OCI-LY3 (cell line): ENCODE measurements at regions not wholly inside any gene's neighbourhood (a gene's known extent, or its start where the extent isn't known, plus 50 kb on each side); places are given as distances from the start of the nearest gene placed in this dataset.

Source experiments
- CTCF ChIP-seq: fragments of 200-600, 300-600 bp; sonication (generic); IDR thresholded peaks from 2 replicates; pipeline ENCODE4 v1.5.1; 2014; ENCODE audit warnings: antibody characterized with exemption, low read length, low read depth
- EZH2phosphoT487 ChIP-seq: fragments of 200-600 bp; shearing (Covaris generic); IDR thresholded peaks from 2 replicates; pipeline ENCODE4 v1.6.1; 2018; ENCODE audit warnings: antibody characterized with exemption, mixed run types, low read depth

- TF ChIP-seq EZH2phosphoT487: no peak
- no peak for TF ChIP-seq CTCF
Measured at GRCh38 chr3:115286529-115287197, 139.6 kb upstream of the ZBTB20 start.
